ENCODE measurements at regions not wholly inside any gene's neighbourhood (a gene's known extent, or its start where the extent isn't known, plus 50 kb on each side); places are given as distances from the start of the nearest gene placed in this dataset.

DNA sequence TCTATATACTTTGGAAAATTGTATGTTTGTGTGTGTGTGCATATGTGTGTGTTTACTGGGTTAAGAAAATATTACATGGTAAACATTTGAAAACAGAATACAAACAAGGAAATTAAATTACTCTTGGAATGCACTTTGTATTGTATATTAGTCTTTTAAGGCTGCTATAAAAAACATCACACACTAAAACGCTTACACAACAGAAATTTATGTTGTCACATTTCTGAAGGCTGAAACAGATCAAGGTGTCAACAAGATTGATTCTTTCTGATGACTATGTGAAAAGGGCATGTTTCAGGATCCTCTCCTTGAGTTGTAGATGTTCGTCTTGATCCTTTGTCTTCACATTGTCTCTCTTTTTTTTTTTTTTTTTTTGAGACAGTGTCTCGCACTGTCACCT is 149.1 kb upstream of the CNTN5 start:
- no peaks in the 10 kb centered on the region for H3K9me3 ChIP-seq (ENCODE audit: control insufficient read depth, low read depth, low read length)
- no peaks in the 10 kb centered on the region for H3K36me3 ChIP-seq (ENCODE audit: control insufficient read depth, insufficient read depth, low read length)
- DNase-seq = no peak
- no peaks in the 10 kb centered on the region for H3K27me3 ChIP-seq (ENCODE audit: control insufficient read depth, insufficient read depth, low read length)
- no CpG with 5 or more reads among the region's 3 CpGs for WGBS (ENCODE audit: insufficient coverage, low lambda C conversion rate)
- no peak overlapping the region for H3K27ac ChIP-seq (ENCODE audit: low read length)
- H3K4me3 ChIP-seq (ENCODE audit: low read length) = no peak overlapping the region
- H3K4me1 ChIP-seq (ENCODE audit: control insufficient read depth, insufficient read depth, low read length) = no peaks in the 10 kb centered on the region

DNA sequence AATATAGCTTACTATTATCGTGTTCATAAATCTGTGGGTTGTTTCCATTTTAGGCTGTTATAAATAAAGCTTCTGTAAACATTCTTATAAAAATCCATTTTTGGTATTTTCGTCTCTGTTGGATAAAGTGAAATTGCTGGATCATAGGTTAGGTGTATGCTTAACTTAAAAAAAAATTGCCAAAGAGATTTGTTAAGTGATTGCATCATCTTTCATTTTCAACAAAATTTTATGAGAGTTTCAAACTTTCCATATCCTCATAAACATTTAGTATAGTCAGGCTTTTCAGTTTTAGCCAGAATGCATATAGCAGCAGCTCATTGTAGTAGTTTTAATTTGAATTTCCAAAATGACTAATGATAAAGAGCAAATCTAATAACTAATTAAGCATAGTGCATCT is 146.7 kb upstream of the CNTN5 start:
- Histone ChIP-seq H3K27me3 (ENCODE audit: control insufficient read depth, insufficient read depth, low read length) (no peaks in the 10 kb centered on the region), H3K4me3 (ENCODE audit: low read length) (no peak overlapping the region), H3K4me1 (ENCODE audit: control insufficient read depth, insufficient read depth, low read length) (no peaks in the 10 kb centered on the region), H3K9me3 (ENCODE audit: control insufficient read depth, low read depth, low read length) (no peaks in the 10 kb centered on the region), H3K27ac (ENCODE audit: low read length) (no peak overlapping the region), H3K36me3 (ENCODE audit: control insufficient read depth, insufficient read depth, low read length) (no peaks in the 10 kb centered on the region)
- 91% methylated on average over 2 of the region's 2 CpGs for WGBS (ENCODE audit: insufficient coverage, low lambda C conversion rate)
- DNase-seq = no peak

DNA sequence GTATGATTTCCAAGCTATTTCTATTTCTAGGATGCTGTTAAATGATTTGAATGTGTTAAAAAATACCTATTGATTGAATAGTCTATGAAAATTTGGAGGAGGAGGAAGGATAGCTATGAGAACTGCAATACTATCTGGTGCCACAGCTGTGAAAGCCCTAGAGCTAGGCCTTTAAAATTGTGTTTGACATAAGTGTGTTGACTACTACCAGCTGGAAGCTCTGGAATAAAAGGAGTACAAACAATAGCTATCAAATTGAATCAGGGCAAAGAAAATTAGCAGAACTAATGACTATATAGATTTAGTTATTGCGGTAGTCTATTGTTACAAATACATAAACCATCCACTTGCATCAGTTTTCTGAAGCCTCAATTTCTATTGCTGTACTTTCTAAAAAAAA is 124.8 kb upstream of the CNTN5 start:
- 82% methylated on average over 1 of the region's 1 CpG for WGBS (ENCODE audit: insufficient coverage, low lambda C conversion rate)

DNA sequence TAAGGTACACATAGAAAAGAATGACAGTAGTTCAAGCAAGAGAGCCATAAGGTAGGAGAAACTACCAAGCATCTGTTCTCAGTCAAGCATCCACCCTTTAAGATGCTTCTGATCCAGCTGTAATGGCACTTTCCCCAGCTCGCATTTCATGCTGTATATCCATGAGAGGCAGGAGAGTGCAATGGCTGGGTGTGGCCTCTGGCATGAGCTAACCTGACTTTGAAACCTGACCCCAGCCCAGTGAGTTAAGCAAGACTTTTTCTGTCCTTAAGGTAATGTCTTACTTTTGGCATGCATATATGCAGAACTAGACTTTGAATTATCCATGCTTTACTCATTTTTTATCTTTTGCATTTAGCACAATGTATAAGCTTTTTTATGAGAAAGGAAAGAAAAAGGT is 79.8 kb upstream of the CNTN5 start:
- Histone ChIP-seq H3K4me1 (ENCODE audit: control insufficient read depth, insufficient read depth, low read length) (no peaks in the 10 kb centered on the region), H3K36me3 (ENCODE audit: control insufficient read depth, insufficient read depth, low read length) (no peaks in the 10 kb centered on the region), H3K9me3 (ENCODE audit: control insufficient read depth, low read depth, low read length) (no peaks in the 10 kb centered on the region), H3K4me3 (ENCODE audit: low read length) (no peak overlapping the region), H3K27ac (ENCODE audit: low read length) (no peak overlapping the region), H3K27me3 (ENCODE audit: control insufficient read depth, insufficient read depth, low read length) (no peaks in the 10 kb centered on the region)
- DNase-seq = no peak
- no CpG with 5 or more reads among the region's 1 CpG for WGBS (ENCODE audit: insufficient coverage, low lambda C conversion rate)

More for the DNA sequence above, 124.8 kb upstream of the CNTN5 start:
- Histone ChIP-seq H3K9me3 (ENCODE audit: control insufficient read depth, low read depth, low read length) (peaks cover 2% of the 10 kb centered on the region), H3K36me3 (ENCODE audit: control insufficient read depth, insufficient read depth, low read length) (no peaks in the 10 kb centered on the region), H3K27me3 (ENCODE audit: control insufficient read depth, insufficient read depth, low read length) (no peaks in the 10 kb centered on the region), H3K27ac (ENCODE audit: low read length) (no peak overlapping the region), H3K4me1 (ENCODE audit: control insufficient read depth, insufficient read depth, low read length) (no peaks in the 10 kb centered on the region), H3K4me3 (ENCODE audit: low read length) (no peak overlapping the region)
- no peak for DNase-seq

DNA sequence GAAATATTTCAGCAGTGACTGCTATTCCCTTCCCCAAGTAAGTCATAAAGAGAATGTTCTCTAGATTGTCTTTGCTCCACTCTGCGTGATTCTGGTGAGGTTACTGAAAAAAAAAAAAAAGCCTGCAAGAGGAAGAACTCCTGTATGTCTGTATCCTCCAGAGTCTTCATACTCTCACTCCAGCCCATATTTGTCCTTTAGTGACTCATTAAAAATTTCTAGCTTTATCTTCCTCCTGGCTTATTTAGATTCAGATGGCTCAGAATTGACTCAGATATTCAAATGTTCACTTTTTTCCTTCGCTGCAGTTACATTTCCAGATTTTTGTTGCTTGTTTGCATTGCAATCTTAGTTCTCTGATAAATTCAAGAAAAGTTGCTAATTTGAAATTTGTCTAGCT is 76.3 kb upstream of the CNTN5 start:
- Histone ChIP-seq H3K27me3 (ENCODE audit: control insufficient read depth, insufficient read depth, low read length) (no peaks in the 10 kb centered on the region), H3K36me3 (ENCODE audit: control insufficient read depth, insufficient read depth, low read length) (no peaks in the 10 kb centered on the region), H3K4me3 (ENCODE audit: low read length) (no peak overlapping the region), H3K4me1 (ENCODE audit: control insufficient read depth, insufficient read depth, low read length) (no peaks in the 10 kb centered on the region), H3K9me3 (ENCODE audit: control insufficient read depth, low read depth, low read length) (no peaks in the 10 kb centered on the region), H3K27ac (ENCODE audit: low read length) (no peak overlapping the region)
- no peak for DNase-seq
- 92% methylated on average over 1 of the region's 2 CpGs for WGBS (ENCODE audit: insufficient coverage, low lambda C conversion rate)

DNA sequence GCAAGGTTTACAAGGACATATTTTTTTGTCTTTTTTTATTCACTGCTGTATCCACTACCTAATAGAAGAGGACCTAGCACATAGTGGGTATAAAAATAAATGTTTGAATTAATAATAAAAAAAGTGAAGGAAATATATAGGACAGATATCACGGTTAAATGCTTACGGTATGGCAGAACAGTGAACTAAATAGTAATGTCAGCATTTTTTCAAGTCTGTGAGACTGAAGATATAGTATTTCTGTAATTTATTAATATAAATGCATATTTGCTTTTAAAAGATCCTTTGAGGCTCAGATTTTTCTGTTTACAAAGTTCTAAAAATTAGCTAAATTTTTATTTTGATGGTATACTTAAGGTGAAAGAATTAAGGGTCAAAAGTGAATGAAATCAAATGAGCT is 68.6 kb upstream of the CNTN5 start:
- Histone ChIP-seq H3K4me3 (ENCODE audit: low read length) (no peak overlapping the region), H3K27ac (ENCODE audit: low read length) (no peak overlapping the region), H3K36me3 (ENCODE audit: control insufficient read depth, insufficient read depth, low read length) (no peaks in the 10 kb centered on the region), H3K9me3 (ENCODE audit: control insufficient read depth, low read depth, low read length) (no peaks in the 10 kb centered on the region), H3K4me1 (ENCODE audit: control insufficient read depth, insufficient read depth, low read length) (no peaks in the 10 kb centered on the region), H3K27me3 (ENCODE audit: control insufficient read depth, insufficient read depth, low read length) (no peaks in the 10 kb centered on the region)
- no peak for DNase-seq
- WGBS (ENCODE audit: insufficient coverage, low lambda C conversion rate) = 100% methylated on average over 2 of the region's 2 CpGs

DNA sequence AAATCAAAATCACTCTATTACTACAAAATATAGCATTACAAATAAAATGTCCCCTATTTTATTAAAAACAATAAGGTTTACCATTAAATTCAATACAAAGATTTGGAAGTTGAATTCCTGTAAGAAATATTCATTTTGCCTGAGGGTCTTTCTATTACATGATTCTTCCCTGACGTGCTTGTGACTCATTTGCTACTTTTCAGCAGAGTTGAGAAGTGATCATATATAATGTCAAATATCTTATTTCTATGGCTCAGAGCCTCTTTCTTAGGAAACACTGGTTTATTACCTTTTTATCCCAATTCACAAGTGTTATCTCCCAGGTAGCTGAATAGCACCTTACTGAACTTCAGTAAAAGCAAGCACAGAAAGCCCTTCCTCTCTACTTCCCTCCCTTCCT is 65.2 kb upstream of the CNTN5 start:
- DNase-seq = no peak
- H3K36me3 ChIP-seq (ENCODE audit: control insufficient read depth, insufficient read depth, low read length) = no peaks in the 10 kb centered on the region
- no peaks in the 10 kb centered on the region for H3K4me1 ChIP-seq (ENCODE audit: control insufficient read depth, insufficient read depth, low read length)
- 100% methylated on average over 1 of the region's 1 CpG for WGBS (ENCODE audit: insufficient coverage, low lambda C conversion rate)
- H3K4me3 ChIP-seq (ENCODE audit: low read length) = no peak overlapping the region
- no peak overlapping the region for H3K27ac ChIP-seq (ENCODE audit: low read length)
- no peaks in the 10 kb centered on the region for H3K9me3 ChIP-seq (ENCODE audit: control insufficient read depth, low read depth, low read length)
- no peaks in the 10 kb centered on the region for H3K27me3 ChIP-seq (ENCODE audit: control insufficient read depth, insufficient read depth, low read length)

DNA sequence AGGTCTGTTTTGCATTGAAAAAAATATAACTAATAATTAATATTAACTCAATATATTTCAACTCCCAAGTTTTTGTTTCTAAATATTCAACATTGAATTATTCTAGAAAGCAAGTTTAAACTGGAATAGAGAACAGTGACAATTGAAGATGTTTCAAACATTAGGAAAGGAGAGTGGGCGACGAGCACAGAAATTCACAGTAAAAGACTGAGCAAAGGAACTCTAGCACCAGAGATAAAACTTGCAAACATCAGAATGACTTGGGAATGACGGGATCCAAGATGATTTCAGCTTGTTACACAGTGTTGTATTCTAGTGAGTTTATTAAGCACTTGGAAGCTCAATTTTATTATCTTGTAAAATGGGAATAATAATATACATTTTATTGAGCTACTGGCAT is 56.6 kb upstream of the CNTN5 start:
- H3K27ac ChIP-seq (ENCODE audit: low read length) = no peak overlapping the region
- no peaks in the 10 kb centered on the region for H3K9me3 ChIP-seq (ENCODE audit: control insufficient read depth, low read depth, low read length)
- no peaks in the 10 kb centered on the region for H3K36me3 ChIP-seq (ENCODE audit: control insufficient read depth, insufficient read depth, low read length)
- no peaks in the 10 kb centered on the region for H3K4me1 ChIP-seq (ENCODE audit: control insufficient read depth, insufficient read depth, low read length)
- no peaks in the 10 kb centered on the region for H3K27me3 ChIP-seq (ENCODE audit: control insufficient read depth, insufficient read depth, low read length)
- no peak for DNase-seq
- no peak overlapping the region for H3K4me3 ChIP-seq (ENCODE audit: low read length)
- WGBS (ENCODE audit: insufficient coverage, low lambda C conversion rate) = 100% methylated on average over 3 of the region's 3 CpGs

DNA sequence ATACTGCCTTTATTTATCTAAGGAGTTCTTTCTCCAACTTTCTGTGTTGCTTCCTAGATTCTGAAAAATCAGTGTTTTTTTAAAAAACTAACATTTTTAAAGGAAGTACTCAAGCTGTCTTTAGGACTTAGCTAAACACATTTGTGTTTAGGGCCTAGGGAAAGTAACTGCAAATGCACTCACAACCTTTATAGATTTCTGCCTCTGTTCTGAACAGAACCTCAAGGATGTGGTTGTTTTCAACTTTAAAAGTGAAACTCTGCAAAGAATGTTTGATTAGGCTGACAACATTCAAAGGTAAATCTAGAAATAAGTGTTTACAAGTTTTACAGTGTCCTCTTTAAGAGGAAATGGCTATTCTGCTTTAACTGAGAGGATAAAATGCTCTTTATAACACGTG is 55.4 kb upstream of the CNTN5 start:
- H3K36me3 ChIP-seq (ENCODE audit: control insufficient read depth, insufficient read depth, low read length) = no peaks in the 10 kb centered on the region
- no peaks in the 10 kb centered on the region for H3K27me3 ChIP-seq (ENCODE audit: control insufficient read depth, insufficient read depth, low read length)
- no peaks in the 10 kb centered on the region for H3K9me3 ChIP-seq (ENCODE audit: control insufficient read depth, low read depth, low read length)
- DNase-seq = no peak
- no peaks in the 10 kb centered on the region for H3K4me1 ChIP-seq (ENCODE audit: control insufficient read depth, insufficient read depth, low read length)
- no CpG with 5 or more reads among the region's 1 CpG for WGBS (ENCODE audit: insufficient coverage, low lambda C conversion rate)
- H3K27ac ChIP-seq (ENCODE audit: low read length) = no peak overlapping the region
- no peak overlapping the region for H3K4me3 ChIP-seq (ENCODE audit: low read length)

DNA sequence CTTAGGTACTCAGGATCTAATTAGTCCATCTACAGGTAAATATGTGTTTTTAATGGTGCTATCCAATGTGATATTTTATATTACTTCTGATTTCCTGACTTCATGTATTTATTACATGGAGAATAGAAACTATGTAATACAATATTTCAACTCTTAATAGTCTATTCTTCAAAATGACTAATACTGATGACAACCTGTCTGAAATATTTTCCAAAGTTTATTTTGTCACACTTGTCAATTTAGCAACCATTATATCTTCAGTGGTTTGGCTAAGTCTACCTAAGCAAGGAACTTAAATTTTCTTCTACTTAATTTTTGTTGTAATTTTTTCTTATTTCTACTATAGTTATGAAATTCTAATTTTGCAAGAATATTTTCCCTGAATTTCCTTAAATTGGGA is 55.0 kb upstream of the CNTN5 start:
- no peaks in the 10 kb centered on the region for H3K27me3 ChIP-seq (ENCODE audit: control insufficient read depth, insufficient read depth, low read length)
- no peak overlapping the region for H3K27ac ChIP-seq (ENCODE audit: low read length)
- H3K4me1 ChIP-seq (ENCODE audit: control insufficient read depth, insufficient read depth, low read length) = no peaks in the 10 kb centered on the region

DNA sequence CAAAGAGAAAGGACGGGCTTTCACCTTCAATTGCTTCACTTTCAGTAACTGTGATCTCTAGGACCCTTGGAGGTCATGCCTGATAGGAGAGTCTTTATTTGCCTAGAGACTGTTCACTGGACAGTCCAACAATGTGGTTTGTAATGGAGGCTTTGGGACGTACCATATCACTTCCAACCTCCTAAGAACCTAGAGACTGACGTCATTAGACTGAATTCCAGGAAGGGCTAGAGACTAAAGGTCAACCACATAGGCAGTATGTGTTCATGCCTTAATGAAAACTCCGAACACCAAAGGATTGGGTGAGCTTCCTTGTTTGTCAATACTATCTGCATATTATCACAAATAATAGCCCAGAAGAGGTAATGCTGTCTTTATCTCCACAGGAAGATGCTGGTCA is 53.7 kb upstream of the CNTN5 start:
- Histone ChIP-seq H3K4me3 (ENCODE audit: low read length) (no peak overlapping the region), H3K36me3 (ENCODE audit: control insufficient read depth, insufficient read depth, low read length) (no peaks in the 10 kb centered on the region), H3K4me1 (ENCODE audit: control insufficient read depth, insufficient read depth, low read length) (no peaks in the 10 kb centered on the region), H3K27me3 (ENCODE audit: control insufficient read depth, insufficient read depth, low read length) (no peaks in the 10 kb centered on the region), H3K27ac (ENCODE audit: low read length) (no peak overlapping the region), H3K9me3 (ENCODE audit: control insufficient read depth, low read depth, low read length) (no peaks in the 10 kb centered on the region)
- no CpG with 5 or more reads among the region's 4 CpGs for WGBS (ENCODE audit: insufficient coverage, low lambda C conversion rate)
- DNase-seq = no peak

More for the DNA sequence above, 55.0 kb upstream of the CNTN5 start:
- no peak for DNase-seq
- Histone ChIP-seq H3K36me3 (ENCODE audit: control insufficient read depth, insufficient read depth, low read length) (no peaks in the 10 kb centered on the region), H3K9me3 (ENCODE audit: control insufficient read depth, low read depth, low read length) (no peaks in the 10 kb centered on the region), H3K4me3 (ENCODE audit: low read length) (no peak overlapping the region)

Data from large intestine (tissue), 3 donors.